HG03354 (cell line): ENCODE measurements at regions not wholly inside any gene's neighbourhood (a gene's known extent, or its start where the extent isn't known, plus 50 kb on each side); places are given as distances from the start of the nearest gene placed in this dataset.

Experiments used
- ATAC-seq: cut with Tn5 transposase; IDR thresholded peaks from one replicate; pipeline ENCODE4 v1.9.1; 2021; ENCODE audit warnings: mild to moderate bottlenecking; ENCODE audit not compliant: unreplicated experiment, poor library complexity, severe bottlenecking

GRCh38 chr7:33831389-33832141, 73.8 kb upstream of the BMPER start:
- no peak for ATAC-seq

GRCh38 chr7:33832271-33832721, 73.0 kb upstream of the BMPER start:
- no peak for ATAC-seq

- no peak for ATAC-seq
Observed at GRCh38 chr7:33836797-33837355, 68.5 kb upstream of the BMPER start.

GRCh38 chr7:33837356-33837851, 67.9 kb upstream of the BMPER start:
- no peak for ATAC-seq

- no peak for ATAC-seq
Observed at GRCh38 chr7:33841031-33841430, 64.3 kb upstream of the BMPER start.

- no peak for ATAC-seq
Observed at GRCh38 chr7:33841705-33842129, 63.6 kb upstream of the BMPER start.

- no peak for ATAC-seq
Observed at GRCh38 chr7:33842150-33842549, 63.2 kb upstream of the BMPER start.

GRCh38 chr7:33845991-33846509, 59.3 kb upstream of the BMPER start:
- no peak for ATAC-seq

- no peak for ATAC-seq
Observed at GRCh38 chr7:33849004-33849403, 56.3 kb upstream of the BMPER start.

- no peak for ATAC-seq
Observed at GRCh38 chr7:33849971-33850559, 55.3 kb upstream of the BMPER start.

- no peak for ATAC-seq
Observed at GRCh38 chr7:33850768-33851167, 54.6 kb upstream of the BMPER start.

DNA sequence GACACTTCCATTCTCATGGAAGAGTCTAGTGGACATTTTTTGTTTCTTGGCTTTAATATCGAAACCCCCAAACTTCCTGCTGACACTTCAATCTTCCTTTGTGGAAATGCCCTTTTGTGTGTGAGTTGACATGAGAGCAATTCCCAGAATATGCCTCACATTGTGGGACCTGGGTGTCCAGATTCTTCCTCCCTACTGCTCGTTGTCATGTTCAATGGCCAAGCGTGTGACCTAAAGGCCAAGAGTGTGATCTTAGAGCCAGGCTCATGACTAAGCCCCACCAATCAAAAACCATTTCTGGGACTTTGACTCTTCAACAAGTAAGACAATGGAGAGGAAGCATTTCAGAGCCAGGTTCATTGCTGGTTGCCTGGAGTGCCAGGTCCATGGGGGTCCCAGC, 52.5 kb upstream of the BMPER start:
- no peak for ATAC-seq

DNA sequence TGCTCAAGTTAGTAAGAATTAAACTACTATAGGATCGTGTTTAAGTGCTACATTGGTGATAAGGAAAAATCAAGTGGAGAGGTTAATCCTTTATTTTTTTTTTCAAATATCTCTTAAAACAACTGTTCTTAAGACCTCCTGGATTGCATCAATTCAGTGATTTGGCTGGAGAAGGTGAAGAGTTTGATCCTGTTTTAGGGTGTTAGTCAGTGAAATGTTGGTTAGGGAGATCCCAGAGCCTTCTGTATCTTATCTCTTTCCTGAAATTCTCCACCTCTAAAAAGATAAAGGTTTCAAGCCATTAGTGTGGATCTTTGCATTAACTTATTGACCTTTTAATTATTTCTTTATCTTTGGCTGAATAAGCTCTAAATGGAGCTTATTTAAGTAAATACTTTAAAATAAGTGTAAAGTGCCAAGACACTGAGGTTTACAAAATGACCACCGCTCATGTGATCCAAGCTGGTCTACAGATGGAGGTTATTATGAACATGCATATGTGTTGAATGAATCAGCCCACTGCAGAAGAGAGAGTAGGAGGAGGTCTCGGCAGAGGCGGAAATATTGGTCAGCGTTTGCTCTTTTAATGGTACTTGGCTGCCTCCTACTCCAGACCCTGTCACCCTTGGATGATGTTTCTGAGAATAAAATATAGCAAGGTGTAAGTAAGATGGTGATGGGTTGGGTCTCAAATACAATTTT, 51.8 kb upstream of the BMPER start:
- ATAC-seq, result no peak

DNA sequence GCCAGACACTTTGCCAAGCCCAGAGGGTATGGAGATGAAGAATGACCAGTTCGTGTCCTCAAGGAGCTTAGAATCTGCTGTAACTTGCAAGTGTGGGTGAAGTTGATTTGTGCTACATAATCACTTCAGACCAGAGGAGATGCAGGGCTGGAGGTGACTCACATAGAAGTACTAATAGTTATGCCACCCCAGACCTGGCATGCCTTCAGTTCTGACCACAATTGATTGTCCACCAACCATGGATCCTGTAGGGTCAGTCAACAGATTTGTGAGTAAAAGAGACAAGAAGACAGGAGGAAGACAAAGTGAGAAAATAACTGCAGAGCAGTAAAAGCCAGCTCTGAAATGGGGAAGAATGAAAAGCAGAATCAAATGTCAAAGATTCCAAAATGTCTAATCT, 51.2 kb upstream of the BMPER start:
- no peak for ATAC-seq

DNA sequence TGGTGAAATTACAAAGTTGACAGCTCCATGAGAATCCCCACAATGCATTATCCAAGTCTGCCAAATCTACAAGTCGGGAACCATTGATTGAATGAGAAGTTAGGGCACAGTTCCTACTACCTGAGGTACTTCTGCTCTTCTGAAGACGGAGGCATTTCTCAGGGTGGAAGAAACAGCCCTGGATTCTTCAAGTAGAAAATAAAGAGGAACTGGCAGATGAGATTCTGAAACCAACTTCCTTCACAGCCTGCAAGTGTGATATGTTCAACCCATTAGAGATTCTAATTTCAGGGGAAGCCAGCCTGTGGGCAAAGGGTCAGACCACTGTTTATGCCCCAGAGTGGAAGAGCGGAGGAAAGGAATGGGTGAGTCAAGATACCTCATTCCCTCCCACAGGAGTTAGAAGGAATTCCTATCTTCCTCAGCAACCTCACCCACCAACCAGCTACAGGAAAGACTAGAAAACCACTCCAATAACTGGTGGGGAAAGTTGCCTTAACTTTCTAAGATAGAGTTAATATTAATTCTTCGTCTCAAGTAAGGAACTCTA, 50.5 kb upstream of the BMPER start:
- ATAC-seq, result no peak
